Testis (tissue), 2 donors: ENCODE measurements at regions not wholly inside any gene's neighbourhood (a gene's known extent, or its start where the extent isn't known, plus 50 kb on each side); places are given as distances from the start of the nearest gene placed in this dataset.

Source experiments
- POLR2A ChIP-seq: fragments of 450-650 bp; IDR thresholded peaks from one replicate; pipeline ENCODE4 v1.6.1; 2017; ENCODE audit warnings: antibody characterized with exemption, mild to moderate bottlenecking, moderate library complexity
- TF ChIP-seq, protein P1 (sequence below), 3 experiments: fragments of 450-650 bp in 2 of 3; fragments of 200-600 bp in 1 of 3; sonication (generic) in 1 of 3; IDR thresholded peaks; one replicate each; pipeline ENCODE4 v1.5.1; 2016 to 2019; ENCODE audit warnings: antibody characterized with exemption in 3 of 3, mild to moderate bottlenecking in 2 of 3, moderate library complexity in 1 of 3

- TF ChIP-seq, protein P1, sequence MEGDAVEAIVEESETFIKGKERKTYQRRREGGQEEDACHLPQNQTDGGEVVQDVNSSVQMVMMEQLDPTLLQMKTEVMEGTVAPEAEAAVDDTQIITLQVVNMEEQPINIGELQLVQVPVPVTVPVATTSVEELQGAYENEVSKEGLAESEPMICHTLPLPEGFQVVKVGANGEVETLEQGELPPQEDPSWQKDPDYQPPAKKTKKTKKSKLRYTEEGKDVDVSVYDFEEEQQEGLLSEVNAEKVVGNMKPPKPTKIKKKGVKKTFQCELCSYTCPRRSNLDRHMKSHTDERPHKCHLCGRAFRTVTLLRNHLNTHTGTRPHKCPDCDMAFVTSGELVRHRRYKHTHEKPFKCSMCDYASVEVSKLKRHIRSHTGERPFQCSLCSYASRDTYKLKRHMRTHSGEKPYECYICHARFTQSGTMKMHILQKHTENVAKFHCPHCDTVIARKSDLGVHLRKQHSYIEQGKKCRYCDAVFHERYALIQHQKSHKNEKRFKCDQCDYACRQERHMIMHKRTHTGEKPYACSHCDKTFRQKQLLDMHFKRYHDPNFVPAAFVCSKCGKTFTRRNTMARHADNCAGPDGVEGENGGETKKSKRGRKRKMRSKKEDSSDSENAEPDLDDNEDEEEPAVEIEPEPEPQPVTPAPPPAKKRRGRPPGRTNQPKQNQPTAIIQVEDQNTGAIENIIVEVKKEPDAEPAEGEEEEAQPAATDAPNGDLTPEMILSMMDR (IDR thresholded peaks at IDR 0.05) = no peak
- no peak for TF ChIP-seq POLR2A
Measured at GRCh38 chr15:62805502-62805901, 237.0 kb upstream of the TPM1 start.
